ENCODE measurements at regions not wholly inside any gene's neighbourhood (a gene's known extent, or its start where the extent isn't known, plus 50 kb on each side); places are given as distances from the start of the nearest gene placed in this dataset.

GRCh38 chr15:66943456-66944095 lies 121.8 kb upstream of the SMAD3 start:
- 67 to 85% methylated on average over 4 to 10 of the region's 10 CpGs for WGBS, 2 experiments (ENCODE audit: insufficient coverage in 1 of 2, insufficient read length in 1 of 2)
- no peak overlapping the region for H3K27ac Mint-ChIP-seq
- H3K27ac ChIP-seq (ENCODE audit: low read depth, low read length): no peak overlapping the region

GRCh38 chr15:66944121-66944520 lies 121.3 kb upstream of the SMAD3 start:
- TF ChIP-seq CTCF (conservative IDR thresholded peaks at IDR 0.05): no peak
- Histone ChIP-seq H3K9me3 (ENCODE audit: control insufficient read depth, low read length) (no peaks in the 10 kb centered on the region), H3K27me3 (ENCODE audit: control insufficient read depth, insufficient read depth, low read length, poor library complexity, severe bottlenecking) (peaks cover 7% of the 10 kb centered on the region), H3K36me3 (ENCODE audit: control insufficient read depth, insufficient read depth, low read length) (no peaks in the 10 kb centered on the region), H3K4me1 (ENCODE audit: control insufficient read depth, insufficient read depth, low read length) (no peaks in the 10 kb centered on the region), H3K9ac (ENCODE audit: extremely low read depth, low read length, poor library complexity, severe bottlenecking) (no peak overlapping the region), H3K27ac (ENCODE audit: low read depth, low read length) (no peak overlapping the region), H3K4me3 (ENCODE audit: low read length) (no peak overlapping the region)
- Mint-ChIP-seq H3K4me3 (no peak overlapping the region), H3K27ac (no peak overlapping the region), H3K9me3 (no peaks in the 10 kb centered on the region), H3K27me3 (ENCODE audit: insufficient read depth) (peaks cover 18% of the 10 kb centered on the region), H3K36me3 (ENCODE audit: low read depth) (no peaks in the 10 kb centered on the region), H3K4me1 (peaks cover 11% of the 10 kb centered on the region)
- DNase-seq: no peak
- 90 to 94% methylated on average over 11 to 14 of the region's 14 CpGs for WGBS, 2 experiments (ENCODE audit: insufficient coverage in 1 of 2, insufficient read length in 1 of 2)

More at GRCh38 chr15:66943456-66944095, 121.8 kb upstream of the SMAD3 start:
- Mint-ChIP-seq H3K4me1 (peaks cover 11% of the 10 kb centered on the region), H3K36me3 (ENCODE audit: low read depth) (no peaks in the 10 kb centered on the region), H3K9me3 (no peaks in the 10 kb centered on the region), H3K4me3 (no peak overlapping the region), H3K27me3 (ENCODE audit: insufficient read depth) (peaks cover 19% of the 10 kb centered on the region)
- Histone ChIP-seq H3K27me3 (ENCODE audit: control insufficient read depth, insufficient read depth, low read length, poor library complexity, severe bottlenecking) (peaks cover 7% of the 10 kb centered on the region), H3K4me3 (ENCODE audit: low read length) (no peak overlapping the region), H3K4me1 (ENCODE audit: control insufficient read depth, insufficient read depth, low read length) (no peaks in the 10 kb centered on the region), H3K9me3 (ENCODE audit: control insufficient read depth, low read length) (no peaks in the 10 kb centered on the region), H3K36me3 (ENCODE audit: control insufficient read depth, insufficient read depth, low read length) (no peaks in the 10 kb centered on the region), H3K9ac (ENCODE audit: extremely low read depth, low read length, poor library complexity, severe bottlenecking) (no peak overlapping the region)
- TF ChIP-seq CTCF (conservative IDR thresholded peaks at IDR 0.05): no peak
- DNase-seq: no peak

- Histone ChIP-seq H3K9me3 (ENCODE audit: control insufficient read depth, low read length) (no peaks in the 10 kb centered on the region), H3K27me3 (ENCODE audit: control insufficient read depth, insufficient read depth, low read length, poor library complexity, severe bottlenecking) (peaks cover 10% of the 10 kb centered on the region), H3K9ac (ENCODE audit: extremely low read depth, low read length, poor library complexity, severe bottlenecking) (no peak overlapping the region), H3K4me3 (ENCODE audit: low read length) (no peak overlapping the region), H3K4me1 (ENCODE audit: control insufficient read depth, insufficient read depth, low read length) (no peaks in the 10 kb centered on the region), H3K27ac (ENCODE audit: low read depth, low read length) (no peak overlapping the region), H3K36me3 (ENCODE audit: control insufficient read depth, insufficient read depth, low read length) (no peaks in the 10 kb centered on the region)
- TF ChIP-seq CTCF (conservative IDR thresholded peaks at IDR 0.05): no peak
- H3K9me3 Mint-ChIP-seq: no peaks in the 10 kb centered on the region
- 95% methylated on average over 3 of the region's 3 CpGs for WGBS, 2 experiments (ENCODE audit: insufficient coverage in 1 of 2, insufficient read length in 1 of 2)
- H3K27me3 Mint-ChIP-seq (ENCODE audit: insufficient read depth): peaks cover 15% of the 10 kb centered on the region
- H3K4me1 Mint-ChIP-seq: peaks cover 11% of the 10 kb centered on the region
- no peak overlapping the region for H3K4me3 Mint-ChIP-seq
- H3K36me3 Mint-ChIP-seq (ENCODE audit: low read depth): no peaks in the 10 kb centered on the region
- no peak overlapping the region for H3K27ac Mint-ChIP-seq
- no peak for DNase-seq
Observed at GRCh38 chr15:66945286-66945685, 120.1 kb upstream of the SMAD3 start.
